ENCODE measurements at regions not wholly inside any gene's neighbourhood (a gene's known extent, or its start where the extent isn't known, plus 50 kb on each side); places are given as distances from the start of the nearest gene placed in this dataset.

DNA sequence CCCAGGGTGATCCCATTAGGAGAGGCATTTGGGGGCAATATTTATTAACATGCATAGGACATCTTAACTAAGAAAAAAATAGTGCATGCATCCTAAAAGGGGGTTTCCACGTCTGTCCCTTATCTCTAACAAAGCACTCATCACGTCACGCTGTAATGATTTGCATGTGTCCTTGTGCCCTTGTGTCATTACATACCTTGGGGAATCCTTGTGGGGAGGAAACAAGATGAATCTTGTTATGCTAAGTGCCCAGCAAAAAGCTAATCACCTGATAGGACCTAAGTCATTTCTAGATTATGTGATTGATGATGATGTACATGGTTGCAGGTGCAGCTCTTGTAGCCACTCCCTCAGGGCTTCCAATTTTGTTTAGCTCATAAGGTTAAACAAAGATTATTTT is 250.9 kb downstream of the FBXO15 start:
- Histone ChIP-seq H3K27me3 (ENCODE audit: control insufficient read depth in 2 of 2, insufficient read depth in 2 of 2, low read length in 2 of 2) (no peaks in the 10 kb centered on the region), H3K79me2 (ENCODE audit: insufficient read depth, low read length) (no peaks in the 10 kb centered on the region), H3K9me3 (replicated peaks in 1 of 2; ENCODE audit: control insufficient read depth in 1 of 2, insufficient read depth in 1 of 2, low read length in 2 of 2) (no peaks in the 10 kb centered on the region), H3K9ac (ENCODE audit: insufficient read depth, low read length, poor library complexity, severe bottlenecking) (no peak overlapping the region), H2AFZ (ENCODE audit: insufficient read depth, low read depth, low read length, poor library complexity, severe bottlenecking) (no peak overlapping the region), H3K27ac (ENCODE audit: low read depth in 1 of 2, low read length in 2 of 2) (no peak overlapping the region), H3K4me3 (replicated peaks in 1 of 3; ENCODE audit: low read depth in 2 of 3, low read length in 3 of 3) (no peak overlapping the region), H3K4me2 (replicated peaks; ENCODE audit: extremely low read depth, low read length, poor library complexity, severe bottlenecking) (no peak overlapping the region), H3K4me1 (ENCODE audit: control insufficient read depth in 1 of 2, insufficient read depth in 2 of 2, low read length in 2 of 2) (no peaks in the 10 kb centered on the region), H4K20me1 (ENCODE audit: insufficient read depth, low read length) (no peaks in the 10 kb centered on the region), H3K36me3 (replicated peaks in 1 of 2; ENCODE audit: control insufficient read depth in 1 of 2, insufficient read depth in 2 of 2, low read length in 2 of 2) (no peaks in the 10 kb centered on the region)
- WGBS (ENCODE audit: insufficient coverage): no CpG with 5 or more reads among the region's 3 CpGs
- peaks cover 1 to 4% (median 4%) of the 10 kb centered on the region in 3 donors for H3K27me3 Mint-ChIP-seq (ENCODE audit: low read depth in 3 of 3)
- no peaks in the 10 kb centered on the region for H3K4me1 Mint-ChIP-seq
- no peaks in the 10 kb centered on the region for H3K36me3 Mint-ChIP-seq
- TF ChIP-seq, protein P1, sequence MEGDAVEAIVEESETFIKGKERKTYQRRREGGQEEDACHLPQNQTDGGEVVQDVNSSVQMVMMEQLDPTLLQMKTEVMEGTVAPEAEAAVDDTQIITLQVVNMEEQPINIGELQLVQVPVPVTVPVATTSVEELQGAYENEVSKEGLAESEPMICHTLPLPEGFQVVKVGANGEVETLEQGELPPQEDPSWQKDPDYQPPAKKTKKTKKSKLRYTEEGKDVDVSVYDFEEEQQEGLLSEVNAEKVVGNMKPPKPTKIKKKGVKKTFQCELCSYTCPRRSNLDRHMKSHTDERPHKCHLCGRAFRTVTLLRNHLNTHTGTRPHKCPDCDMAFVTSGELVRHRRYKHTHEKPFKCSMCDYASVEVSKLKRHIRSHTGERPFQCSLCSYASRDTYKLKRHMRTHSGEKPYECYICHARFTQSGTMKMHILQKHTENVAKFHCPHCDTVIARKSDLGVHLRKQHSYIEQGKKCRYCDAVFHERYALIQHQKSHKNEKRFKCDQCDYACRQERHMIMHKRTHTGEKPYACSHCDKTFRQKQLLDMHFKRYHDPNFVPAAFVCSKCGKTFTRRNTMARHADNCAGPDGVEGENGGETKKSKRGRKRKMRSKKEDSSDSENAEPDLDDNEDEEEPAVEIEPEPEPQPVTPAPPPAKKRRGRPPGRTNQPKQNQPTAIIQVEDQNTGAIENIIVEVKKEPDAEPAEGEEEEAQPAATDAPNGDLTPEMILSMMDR (IDR thresholded peaks at IDR 0.05): no peak
- peaks cover 0 to 2% (median 0%) of the 10 kb centered on the region in 7 donors for H3K9me3 Mint-ChIP-seq
- H3K4me3 Mint-ChIP-seq: no peak overlapping the region
- H3K27ac Mint-ChIP-seq: no peak overlapping the region
- DNase-seq: no peak
- intact Hi-C loops (cut with micrococcal nuclease): no loop called here

GRCh38 chr18:73895701-73896100 is 251.9 kb downstream of the FBXO15 start:
- no peaks in the 10 kb centered on the region for H3K36me3 ChIP-seq (replicated peaks in 1 of 2; ENCODE audit: control insufficient read depth in 1 of 2, insufficient read depth in 2 of 2, low read length in 2 of 2)
- peaks cover 0 to 2% (median 0%) of the 10 kb centered on the region in 7 donors for H3K9me3 Mint-ChIP-seq
- no peaks in the 10 kb centered on the region for H4K20me1 ChIP-seq (ENCODE audit: insufficient read depth, low read length)
- WGBS (ENCODE audit: insufficient coverage): 0% methylated on average over 1 of the region's 4 CpGs
- H3K27ac Mint-ChIP-seq: no peak overlapping the region
- H3K36me3 Mint-ChIP-seq: no peaks in the 10 kb centered on the region
- H2AFZ ChIP-seq (ENCODE audit: insufficient read depth, low read depth, low read length, poor library complexity, severe bottlenecking): no peak overlapping the region
- H3K4me1 Mint-ChIP-seq: no peaks in the 10 kb centered on the region
- intact Hi-C loops (cut with micrococcal nuclease): no loop called here
- H3K4me3 Mint-ChIP-seq: no peak overlapping the region
- H3K27ac ChIP-seq (ENCODE audit: low read depth in 1 of 2, low read length in 2 of 2): no peak overlapping the region
- H3K27me3 ChIP-seq (ENCODE audit: control insufficient read depth in 2 of 2, insufficient read depth in 2 of 2, low read length in 2 of 2): no peaks in the 10 kb centered on the region
- no peaks in the 10 kb centered on the region for H3K79me2 ChIP-seq (ENCODE audit: insufficient read depth, low read length)
- H3K9me3 ChIP-seq (replicated peaks in 1 of 2; ENCODE audit: control insufficient read depth in 1 of 2, insufficient read depth in 1 of 2, low read length in 2 of 2): no peaks in the 10 kb centered on the region
- H3K4me3 ChIP-seq (replicated peaks in 1 of 3; ENCODE audit: low read depth in 2 of 3, low read length in 3 of 3): no peak overlapping the region
- no peak overlapping the region for H3K4me2 ChIP-seq (replicated peaks; ENCODE audit: extremely low read depth, low read length, poor library complexity, severe bottlenecking)
- H3K27me3 Mint-ChIP-seq (ENCODE audit: low read depth in 3 of 3): peaks cover 1 to 4% (median 4%) of the 10 kb centered on the region in 3 donors
- DNase-seq: no peak
- no peaks in the 10 kb centered on the region for H3K4me1 ChIP-seq (ENCODE audit: control insufficient read depth in 1 of 2, insufficient read depth in 2 of 2, low read length in 2 of 2)
- TF ChIP-seq, protein P1 (IDR thresholded peaks at IDR 0.05): no peak
- no peak overlapping the region for H3K9ac ChIP-seq (ENCODE audit: insufficient read depth, low read length, poor library complexity, severe bottlenecking)

Measured in CD14-positive monocyte (primary cell).